ENCODE measurements at regions not wholly inside any gene's neighbourhood (a gene's known extent, or its start where the extent isn't known, plus 50 kb on each side); places are given as distances from the start of the nearest gene placed in this dataset.

DNA sequence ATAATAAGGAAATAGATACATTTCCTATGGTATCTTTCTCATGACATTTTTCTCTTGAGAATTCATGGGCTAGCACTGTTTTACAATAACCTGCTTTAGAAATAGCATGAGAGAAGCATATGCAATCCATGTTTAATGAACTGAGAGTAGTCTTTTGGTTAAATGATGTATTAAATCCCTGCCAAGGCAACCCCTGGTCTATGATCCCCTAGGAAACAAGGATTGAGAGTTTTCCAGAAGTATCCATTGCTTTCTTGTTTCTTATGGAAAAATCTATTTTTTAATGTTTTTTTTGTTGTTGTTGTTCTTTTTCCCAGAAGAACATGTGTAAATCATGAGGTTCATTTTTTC is 390.5 kb upstream of the HSF2 start:
- TF ChIP-seq, protein P1, sequence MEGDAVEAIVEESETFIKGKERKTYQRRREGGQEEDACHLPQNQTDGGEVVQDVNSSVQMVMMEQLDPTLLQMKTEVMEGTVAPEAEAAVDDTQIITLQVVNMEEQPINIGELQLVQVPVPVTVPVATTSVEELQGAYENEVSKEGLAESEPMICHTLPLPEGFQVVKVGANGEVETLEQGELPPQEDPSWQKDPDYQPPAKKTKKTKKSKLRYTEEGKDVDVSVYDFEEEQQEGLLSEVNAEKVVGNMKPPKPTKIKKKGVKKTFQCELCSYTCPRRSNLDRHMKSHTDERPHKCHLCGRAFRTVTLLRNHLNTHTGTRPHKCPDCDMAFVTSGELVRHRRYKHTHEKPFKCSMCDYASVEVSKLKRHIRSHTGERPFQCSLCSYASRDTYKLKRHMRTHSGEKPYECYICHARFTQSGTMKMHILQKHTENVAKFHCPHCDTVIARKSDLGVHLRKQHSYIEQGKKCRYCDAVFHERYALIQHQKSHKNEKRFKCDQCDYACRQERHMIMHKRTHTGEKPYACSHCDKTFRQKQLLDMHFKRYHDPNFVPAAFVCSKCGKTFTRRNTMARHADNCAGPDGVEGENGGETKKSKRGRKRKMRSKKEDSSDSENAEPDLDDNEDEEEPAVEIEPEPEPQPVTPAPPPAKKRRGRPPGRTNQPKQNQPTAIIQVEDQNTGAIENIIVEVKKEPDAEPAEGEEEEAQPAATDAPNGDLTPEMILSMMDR (tag by site-specific recombination; IDR thresholded peaks at IDR 0.05): no peak
- TF ChIP-seq OVOL3 (tag by site-specific recombination; IDR thresholded peaks at IDR 0.05) (no peak), ZNF670 (tag by site-specific recombination; IDR thresholded peaks at IDR 0.05; ENCODE audit: low read depth) (no peak)
